Motor neuron (in vitro differentiated cells): ENCODE measurements at regions not wholly inside any gene's neighbourhood (a gene's known extent, or its start where the extent isn't known, plus 50 kb on each side); places are given as distances from the start of the nearest gene placed in this dataset.
A peak's percentile ranks its signal among the peaks of the same experiment; 100 is the strongest.

ENCODE experiments used
- ATAC-seq, 8 experiments: fragments of 200-7000 bp; cut with Tn5 transposase; replicated peaks in 6 of 8; 2 replicates each; pipeline ENCODE4 v1.8.0; 2021; ENCODE audit warnings: mild to moderate bottlenecking in 8 of 8, moderate library complexity in 8 of 8
- H3K27ac ChIP-seq, 2 donors: fragments of 250-450 bp; sonication (Bioruptor Pico); 2 replicates each; pipeline ENCODE4 v1.9.0; 2021; ENCODE audit warnings: antibody characterized with exemption in 2 of 2, mild to moderate bottlenecking in 2 of 2, moderate library complexity in 1 of 2
- H3K4me1 ChIP-seq, 2 donors: fragments of 250-450 bp; sonication (Bioruptor Pico); replicated peaks in 1 of 2; 2 replicates each; pipeline ENCODE4 v1.6.1; 2021; ENCODE audit warnings: antibody characterized with exemption in 2 of 2, mild to moderate bottlenecking in 2 of 2, moderate library complexity in 1 of 2
- H3K4me3 ChIP-seq, 5 donors: fragments of 250-450 bp; sonication (Bioruptor Pico); 2 replicates each; pipeline ENCODE4 v1.9.0; 2021; ENCODE audit warnings: antibody characterized with exemption in 5 of 5, mild to moderate bottlenecking in 5 of 5, moderate library complexity in 4 of 5
- WGBS, 10 experiments: fragments of 450-650 bp; shearing (Covaris generic); methylation state at CpG; one replicate each; pipeline ENCODE4 v1.0.0; 2022; 5-methylcytosine and 5-hydroxymethylcytosine counted together
- in situ Hi-C, 9 experiments: fragments of 400-800 bp; cut with MboI; loops; one replicate each; pipeline ENCODE4 v1.15.0; 2021; ENCODE audit warnings: low sequenced_read_pairs in 9 of 9, low pct_unique_long_range_greater_than_20kb in 2 of 9; ENCODE audit not compliant: unreplicated experiment in 9 of 9

DNA sequence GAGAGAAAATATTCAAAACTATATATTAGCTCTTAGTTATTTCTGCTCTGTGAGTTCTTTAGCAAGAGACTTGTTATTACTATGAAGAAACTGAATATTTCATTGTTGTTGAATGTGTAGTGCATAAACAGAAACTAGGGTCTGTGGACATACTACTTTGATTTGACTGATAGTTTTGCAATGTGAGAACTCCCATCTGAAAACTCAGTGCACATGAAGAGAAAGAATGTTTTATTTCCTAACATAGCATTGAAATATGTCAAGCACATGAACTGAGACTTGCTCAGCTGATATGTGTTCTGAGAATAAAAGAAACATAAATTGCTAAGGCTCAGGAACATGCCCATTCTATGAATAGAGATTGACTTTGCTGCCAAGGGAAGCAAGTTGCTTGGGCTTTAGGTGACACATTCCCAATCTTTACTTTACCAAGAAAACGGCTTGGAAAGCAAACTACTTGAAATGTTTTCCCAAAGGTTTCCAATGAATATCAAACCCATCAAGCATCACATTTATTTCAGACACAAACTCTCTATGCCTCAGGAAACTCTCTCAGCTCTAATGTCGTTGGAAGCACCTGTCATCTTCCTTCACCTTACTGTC, 290.4 kb downstream of the SLC16A7 start:
- WGBS, 10 experiments = 0 to 80% (median 40%) methylated on average over 1 to 2 of the region's 2 CpGs; no CpG with 5 or more reads in 1 of the 10 experiments
- ATAC-seq = no peak
- Histone ChIP-seq H3K4me1 (no peaks in the 10 kb centered on the region), H3K4me3 (no peak overlapping the region), H3K27ac (no peak overlapping the region)
- in situ Hi-C loops = no loop called here

DNA sequence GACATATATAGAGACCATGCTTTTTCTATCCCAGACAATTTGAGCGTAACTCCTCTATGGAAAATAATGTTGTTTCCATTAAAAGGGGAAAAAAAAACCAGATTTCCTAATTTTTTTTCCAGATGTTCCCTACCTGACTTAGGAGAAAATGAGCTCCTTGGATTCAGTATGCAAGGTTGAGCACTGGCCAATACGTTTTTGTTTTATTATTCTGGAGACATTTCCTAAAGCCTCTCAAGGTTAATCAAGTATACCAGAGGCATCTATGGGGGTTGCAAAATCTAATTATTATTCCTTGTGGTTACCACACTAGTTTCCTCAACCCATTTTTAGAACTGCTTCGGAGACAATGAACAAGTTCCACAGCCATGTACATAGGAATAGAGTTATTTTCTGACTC, 291.3 kb downstream of the SLC16A7 start:
- in situ Hi-C loops = no loop called here
- Histone ChIP-seq H3K4me1 (no peaks in the 10 kb centered on the region), H3K4me3 (no peak overlapping the region), H3K27ac (no peak overlapping the region)
- 54 to 100% (median 82%) methylated on average over 2 to 3 of the region's 3 CpGs for WGBS, 10 experiments
- no peak for ATAC-seq

DNA sequence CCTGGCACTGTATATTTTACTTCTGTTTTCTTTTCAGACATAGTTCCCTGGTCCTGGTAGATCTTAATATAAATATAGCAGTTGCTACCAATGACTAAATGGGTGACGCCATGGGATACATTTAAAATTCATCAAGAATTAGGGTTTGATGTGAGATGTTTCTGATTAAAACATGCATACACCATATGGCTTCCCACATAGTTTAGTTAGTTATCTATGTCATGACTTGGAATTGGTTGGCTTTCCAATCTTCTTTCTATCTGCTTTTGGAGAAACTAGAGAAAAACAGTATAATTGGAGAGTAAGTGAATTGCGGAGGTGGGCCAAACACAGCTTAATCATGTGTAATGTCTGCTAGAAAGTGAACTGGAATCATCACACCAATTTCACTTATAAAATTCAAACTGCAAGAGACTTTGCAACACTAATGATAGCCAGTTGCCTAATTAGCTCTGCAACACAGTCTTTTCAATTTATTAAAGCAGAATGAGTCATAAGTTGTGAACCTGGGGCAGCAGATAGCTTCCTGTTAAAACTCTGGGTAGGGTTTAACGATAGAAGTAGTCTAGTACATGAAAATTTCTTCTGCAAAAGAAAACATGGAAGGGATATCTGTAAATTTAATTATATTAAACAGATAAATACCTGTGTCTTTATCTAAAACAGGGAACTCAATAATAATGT, 295.2 kb downstream of the SLC16A7 start:
- Histone ChIP-seq H3K4me3 (no peak overlapping the region), H3K27ac (no peak overlapping the region), H3K4me1 (no peaks in the 10 kb centered on the region)
- WGBS, 10 experiments = 13 to 100% (median 83%) methylated on average over 1 to 3 of the region's 3 CpGs
- in situ Hi-C loops = no loop called here
- peak in 2 of 8 experiments; percentile 10 to 33 for ATAC-seq

DNA sequence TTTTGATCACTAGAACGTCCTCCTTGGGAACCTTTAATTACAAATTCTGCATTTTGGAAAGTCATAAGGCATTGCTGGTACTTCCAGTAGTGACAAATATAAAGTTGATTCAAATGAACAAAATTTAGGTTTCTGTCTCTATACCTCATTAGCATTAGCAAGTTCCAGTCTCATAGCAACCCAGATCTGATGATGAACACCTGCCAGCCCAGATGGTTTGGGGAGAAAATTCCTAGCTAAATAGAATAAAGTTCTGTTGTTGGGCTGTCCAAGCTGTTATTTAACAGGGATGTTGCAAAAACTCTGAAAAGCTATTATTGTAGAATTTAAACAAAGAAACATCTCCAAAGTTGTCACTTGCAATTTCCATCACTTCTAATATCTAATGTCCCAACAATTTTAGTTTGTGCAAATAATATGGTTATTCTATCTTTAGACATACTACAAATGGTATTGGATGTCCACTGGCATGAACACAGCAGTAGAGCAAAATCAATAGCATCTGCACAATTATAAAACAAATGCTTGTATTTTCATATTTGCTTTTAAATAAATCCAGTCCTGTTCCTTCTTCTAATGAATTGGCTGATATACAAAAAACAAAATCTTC, 299.4 kb downstream of the SLC16A7 start:
- no peak overlapping the region for H3K27ac ChIP-seq
- in situ Hi-C loops = no loop called here
- ATAC-seq = peak in 1 of 8 experiments; percentile 51
- H3K4me1 ChIP-seq = no peaks in the 10 kb centered on the region
- 0 to 100% (median 70%) methylated on average over 1 of the region's 1 CpG; no CpG with 5 or more reads in 5 of the 10 experiments for WGBS, 10 experiments
- H3K4me3 ChIP-seq = no peak overlapping the region

DNA sequence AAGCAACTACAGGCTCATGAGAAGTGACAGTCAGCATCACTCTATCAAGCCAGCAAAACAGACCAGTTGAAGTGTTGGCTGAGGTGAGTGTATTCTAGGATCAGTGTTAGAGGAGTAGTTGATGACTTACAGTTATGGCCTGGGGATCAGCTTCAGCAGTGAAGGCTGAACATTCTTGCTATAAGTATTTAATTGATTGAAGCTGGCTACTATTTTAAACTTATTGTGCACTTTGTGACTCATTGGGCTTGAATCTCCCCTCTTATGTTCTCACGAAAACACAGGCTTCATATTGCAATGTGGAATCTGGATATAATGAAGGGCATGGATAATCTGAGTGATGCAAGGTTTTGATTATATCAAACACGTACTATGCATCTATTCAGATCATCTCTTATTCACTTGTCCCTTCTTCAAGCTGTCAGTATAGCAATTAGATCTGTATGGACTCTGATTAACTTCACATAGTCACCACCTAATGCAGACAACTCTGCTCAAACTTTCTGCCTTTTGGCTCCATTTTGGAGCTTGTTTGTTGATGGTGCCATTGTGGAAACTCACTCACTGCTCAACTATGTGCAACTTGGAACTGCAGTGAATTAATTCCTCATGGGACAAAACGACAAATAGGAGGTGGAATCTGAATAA, 309.2 kb downstream of the SLC16A7 start:
- peak in 1 of 8 experiments; percentile 68 for ATAC-seq
- no peak overlapping the region for H3K27ac ChIP-seq
- no peak overlapping the region for H3K4me3 ChIP-seq
- in situ Hi-C loops = no loop called here
- 0 to 82% (median 65%) methylated on average over 1 to 3 of the region's 3 CpGs; no CpG with 5 or more reads in 2 of the 10 experiments for WGBS, 10 experiments
- no peaks in the 10 kb centered on the region for H3K4me1 ChIP-seq

DNA sequence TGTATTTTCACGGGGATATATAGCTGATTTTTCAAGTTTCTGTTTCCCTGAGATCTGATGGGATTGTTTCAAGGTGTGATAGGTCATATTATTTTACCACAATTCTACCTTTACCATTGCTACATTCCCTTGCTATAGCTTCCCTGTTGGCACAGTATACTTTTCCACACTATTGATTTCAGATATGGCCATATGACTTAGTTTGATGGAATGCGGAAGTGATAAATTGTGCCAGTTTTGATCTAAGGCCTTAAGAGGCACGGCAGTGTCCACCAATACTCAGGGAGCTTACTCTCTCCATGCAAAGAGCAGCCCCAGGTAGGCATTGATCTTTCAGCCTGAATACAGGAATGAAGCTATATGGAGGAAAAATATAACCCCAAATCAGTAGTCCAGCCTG, 315.7 kb downstream of the SLC16A7 start:
- Histone ChIP-seq H3K4me3 (no peak overlapping the region), H3K27ac (no peak overlapping the region), H3K4me1 (no peaks in the 10 kb centered on the region)
- in situ Hi-C loops = no loop called here
- no peak for ATAC-seq
- WGBS, 10 experiments = 75 to 100% (median 90%) methylated on average over 1 to 3 of the region's 3 CpGs; no CpG with 5 or more reads in 1 of the 10 experiments

DNA sequence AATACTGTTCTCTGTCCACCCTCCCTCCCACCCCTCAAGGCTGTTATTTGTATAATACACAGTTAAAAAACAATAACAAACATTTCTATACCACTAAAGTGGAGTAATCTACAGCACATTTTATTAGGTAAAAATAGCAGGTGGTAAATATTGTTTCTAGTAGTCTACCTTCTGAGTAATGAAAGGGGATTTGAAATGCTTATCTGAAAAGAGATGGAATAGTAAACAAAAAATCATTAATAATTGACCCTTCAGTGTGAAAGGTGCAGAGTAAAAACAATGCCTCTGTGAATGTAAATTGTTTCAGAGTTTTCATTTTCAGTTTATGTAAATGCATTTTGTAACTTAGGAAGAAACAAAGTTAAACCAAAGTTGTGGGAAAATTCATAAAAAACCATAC, 321.2 kb downstream of the SLC16A7 start:
- no peak overlapping the region for H3K4me3 ChIP-seq
- no peak overlapping the region for H3K27ac ChIP-seq
- no peaks in the 10 kb centered on the region for H3K4me1 ChIP-seq
- in situ Hi-C loops = no loop called here
- ATAC-seq = no peak

DNA sequence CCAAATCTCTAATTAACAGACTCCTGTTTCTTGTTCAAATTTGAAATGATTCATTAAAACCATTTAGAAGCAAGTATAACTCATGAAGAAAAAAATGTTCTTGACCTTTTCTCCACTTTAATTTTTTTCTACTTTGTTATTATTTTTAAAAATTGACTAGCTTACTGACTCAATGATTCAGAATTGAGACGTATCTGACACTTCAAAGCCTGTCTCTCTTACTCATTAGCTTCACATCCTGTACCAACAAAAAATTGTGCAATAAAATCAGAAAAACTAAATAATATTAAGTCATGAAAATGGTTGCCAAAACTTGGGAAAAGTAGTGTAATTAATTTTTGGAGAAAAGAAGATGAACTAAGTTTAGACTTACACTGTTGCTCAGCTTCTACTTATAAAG, 331.2 kb downstream of the SLC16A7 start:
- in situ Hi-C loops = no loop called here
- Histone ChIP-seq H3K4me1 (no peaks in the 10 kb centered on the region), H3K27ac (no peak overlapping the region), H3K4me3 (no peak overlapping the region)
- no peak for ATAC-seq
- WGBS, 10 experiments = 31 to 100% (median 83%) methylated on average over 1 of the region's 1 CpG; no CpG with 5 or more reads in 1 of the 10 experiments

DNA sequence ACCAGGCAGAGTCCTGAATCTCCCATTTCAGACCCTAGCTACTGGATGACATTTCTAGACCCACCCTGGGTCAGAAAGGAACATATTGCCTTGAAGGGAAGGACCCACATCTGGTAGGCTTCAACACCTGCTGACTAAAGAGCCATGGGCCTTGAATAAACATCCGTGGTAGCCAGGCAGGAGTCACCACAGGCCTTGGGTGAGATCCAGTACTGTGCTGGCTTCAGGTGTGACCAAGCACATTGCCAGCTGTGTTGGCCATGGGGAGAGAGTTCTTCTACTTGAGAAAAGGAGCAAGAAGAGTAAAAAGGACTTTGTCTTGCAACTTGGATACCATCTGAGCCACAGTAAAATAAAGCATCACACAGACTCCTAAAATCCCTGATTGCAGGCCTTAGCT, 332.6 kb downstream of the SLC16A7 start:
- ATAC-seq = no peak
- in situ Hi-C loops = no loop called here
- H3K27ac ChIP-seq = no peak overlapping the region
- H3K4me3 ChIP-seq = no peak overlapping the region
- WGBS, 10 experiments = 40 to 83% (median 57%) methylated on average over 1 of the region's 1 CpG; no CpG with 5 or more reads in 7 of the 10 experiments
- H3K4me1 ChIP-seq = no peaks in the 10 kb centered on the region

DNA sequence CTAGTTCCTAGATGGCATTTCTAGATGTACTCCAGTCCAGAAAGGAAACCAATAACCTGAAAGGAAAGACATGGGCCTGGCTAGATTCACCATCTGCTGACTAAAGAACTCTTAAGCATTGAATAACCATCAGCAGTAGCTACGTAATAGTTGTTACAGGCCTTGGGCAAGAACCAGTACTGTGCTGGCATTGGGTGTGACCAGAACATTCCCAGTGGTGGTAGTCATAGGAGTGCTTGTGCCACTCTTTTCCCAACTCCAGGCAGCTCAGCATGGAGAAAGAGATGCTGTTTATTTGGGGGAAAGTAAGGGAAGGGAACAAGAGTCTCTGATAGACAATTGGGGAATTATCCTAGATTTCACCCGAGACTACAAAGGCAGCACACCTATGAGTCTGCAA, 333.3 kb downstream of the SLC16A7 start:
- H3K27ac ChIP-seq = no peak overlapping the region
- 0 to 100% (median 90%) methylated on average over 1 to 2 of the region's 2 CpGs; no CpG with 5 or more reads in 4 of the 10 experiments for WGBS, 10 experiments
- peak in 3 of 8 experiments; percentile 68 to 100 (median 100) for ATAC-seq

DNA sequence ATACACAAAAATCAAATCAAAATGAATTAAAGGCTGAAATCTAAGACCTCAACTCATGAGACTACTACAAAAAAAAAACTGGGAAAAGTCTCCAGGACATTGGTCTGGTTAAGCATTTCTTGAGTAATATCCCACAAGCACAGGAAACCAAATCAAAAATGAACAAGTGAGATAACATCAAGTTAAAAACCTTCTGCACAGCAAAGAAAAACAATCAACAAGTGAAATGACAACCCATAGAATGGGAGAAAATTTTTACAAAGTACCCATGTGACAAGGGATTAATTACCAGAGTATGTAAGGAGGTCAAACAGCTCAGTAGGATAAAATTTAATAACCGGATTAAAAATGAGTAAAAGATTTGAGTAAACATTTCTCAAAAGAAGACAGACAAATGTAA, 338.7 kb downstream of the SLC16A7 start:
- no peak overlapping the region for H3K4me3 ChIP-seq
- no peaks in the 10 kb centered on the region for H3K4me1 ChIP-seq
- in situ Hi-C loops = no loop called here
- WGBS, 10 experiments = 64 to 100% (median 94%) methylated on average over 1 of the region's 1 CpG; no CpG with 5 or more reads in 1 of the 10 experiments
- H3K27ac ChIP-seq = no peak overlapping the region
- ATAC-seq = no peak

More for the DNA sequence above, 333.3 kb downstream of the SLC16A7 start:
- in situ Hi-C loops = no loop called here
- H3K4me3 ChIP-seq = no peak overlapping the region
- H3K4me1 ChIP-seq = no peaks in the 10 kb centered on the region

DNA sequence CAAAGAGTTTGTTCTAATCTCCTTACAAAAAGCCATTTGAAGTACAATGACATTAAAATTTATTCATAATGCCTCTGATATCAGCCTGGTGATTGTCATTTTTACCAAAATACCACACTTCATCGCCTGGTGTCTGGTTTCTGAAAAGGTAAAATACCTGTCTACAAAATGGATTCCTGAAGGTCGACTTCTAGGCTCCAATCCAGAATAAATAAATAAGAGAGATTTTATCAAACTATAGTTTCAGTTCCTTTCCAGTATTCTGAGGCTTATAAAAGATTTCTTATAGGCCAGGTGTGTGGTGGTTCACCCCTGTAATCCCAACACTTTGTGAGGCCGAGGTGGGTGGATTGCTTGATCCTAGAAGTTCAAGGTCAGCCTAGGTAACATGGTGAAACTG, 340.7 kb downstream of the SLC16A7 start:
- no peak overlapping the region for H3K27ac ChIP-seq
- no peak for ATAC-seq
- H3K4me1 ChIP-seq = no peaks in the 10 kb centered on the region
- H3K4me3 ChIP-seq = no peak overlapping the region
- 32 to 95% (median 79%) methylated on average over 2 to 3 of the region's 3 CpGs; no CpG with 5 or more reads in 3 of the 10 experiments for WGBS, 10 experiments
- in situ Hi-C loops = no loop called here

DNA sequence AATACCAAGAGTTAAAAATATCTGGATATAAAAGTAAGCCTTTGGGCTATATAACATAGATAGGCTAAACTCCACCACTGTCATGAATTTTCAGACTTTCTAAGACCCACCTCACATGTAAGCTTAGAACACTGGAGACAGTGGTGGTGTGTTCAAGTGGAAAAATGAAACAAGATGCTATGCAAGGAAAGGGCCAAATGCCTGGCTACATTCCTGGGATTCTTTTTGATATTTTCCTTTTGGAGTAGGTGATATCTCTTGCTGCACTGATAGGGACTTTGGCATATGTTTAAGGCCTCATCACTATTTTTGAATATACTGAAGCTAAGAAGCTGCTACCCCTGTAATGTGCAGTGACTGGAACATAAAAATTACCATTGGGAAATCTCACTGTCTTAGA, 341.3 kb downstream of the SLC16A7 start:
- H3K4me3 ChIP-seq = no peak overlapping the region
- H3K4me1 ChIP-seq = no peaks in the 10 kb centered on the region
- H3K27ac ChIP-seq = no peak overlapping the region
- ATAC-seq = no peak
- in situ Hi-C loops = no loop called here
